GM18858 (cell line): ENCODE measurements at regions not wholly inside any gene's neighbourhood (a gene's known extent, or its start where the extent isn't known, plus 50 kb on each side); places are given as distances from the start of the nearest gene placed in this dataset.
"Not testable (repeated sequence)": the region's sequence is repeated elsewhere in the genome, so short reads cannot be mapped to it uniquely, and the experiment has no call there.

ENCODE experiments used
- ATAC-seq: cut with Tn5 transposase; IDR thresholded peaks from one replicate; pipeline ENCODE4 v1.9.1; 2021; ENCODE audit not compliant: unreplicated experiment

- ATAC-seq = not testable (repeated sequence)
Observed at GRCh38 chr16:29062235-29062634, 77.4 kb downstream of the LAT start.

GRCh38 chr16:29061467-29061921 lies 76.6 kb downstream of the LAT start:
- not testable (repeated sequence) for ATAC-seq

- ATAC-seq = not testable (repeated sequence)
Observed at GRCh38 chr16:29060022-29060810, 75.4 kb downstream of the LAT start.

GRCh38 chr16:29059575-29059974 lies 74.7 kb downstream of the LAT start:
- ATAC-seq = not testable (repeated sequence)
